Activated T-cell treated with anti-CD3 and anti-CD28 coated beads, Interleukin-2, amount 50 U/mL, for 72 hours (primary cell): ENCODE measurements at regions not wholly inside any gene's neighbourhood (a gene's known extent, or its start where the extent isn't known, plus 50 kb on each side); places are given as distances from the start of the nearest gene placed in this dataset.
"Not testable (repeated sequence)": the region's sequence is repeated elsewhere in the genome, so short reads cannot be mapped to it uniquely, and the experiment has no call there.

Source experiments
- ATAC-seq, 2 donors: fragments of 150-1000 bp; cut with Tn5 transposase; replicated peaks in 1 of 2; 2 replicates each; pipeline ENCODE4 v1.10.0; 2021; ENCODE audit warnings: moderate library complexity in 2 of 2, mild to moderate bottlenecking in 1 of 2
- DNase-seq, 2 donors: peaks; one replicate each; pipeline ENCODE4 v3.0.0; 2021 to 2022; ENCODE audit warnings: mixed read lengths in 1 of 2
- H3K27ac Mint-ChIP-seq: one replicate; pipeline ENCODE4 v1.8.0; 2022; ENCODE audit warnings: mild to moderate bottlenecking, moderate library complexity, mixed read lengths
- H3K27me3 Mint-ChIP-seq: one replicate; pipeline ENCODE4 v1.8.0; 2022; ENCODE audit warnings: low read depth, mixed read lengths
- H3K36me3 Mint-ChIP-seq, 2 donors: one replicate each; pipeline ENCODE4 v1.8.0; 2022; ENCODE audit warnings: mixed read lengths in 2 of 2, mild to moderate bottlenecking in 1 of 2; ENCODE audit not compliant: insufficient read depth in 2 of 2
- H3K4me1 Mint-ChIP-seq: one replicate; pipeline ENCODE4 v1.8.0; 2022; ENCODE audit warnings: low read depth, mixed read lengths
- H3K4me3 Mint-ChIP-seq, 2 donors: one replicate each; pipeline ENCODE4 v1.8.0; 2022; ENCODE audit warnings: mild to moderate bottlenecking in 2 of 2, mixed read lengths in 2 of 2, moderate library complexity in 2 of 2
- H3K9me3 Mint-ChIP-seq, 2 donors: one replicate each; pipeline ENCODE4 v1.8.0; 2022; ENCODE audit warnings: mixed read lengths in 2 of 2

DNA sequence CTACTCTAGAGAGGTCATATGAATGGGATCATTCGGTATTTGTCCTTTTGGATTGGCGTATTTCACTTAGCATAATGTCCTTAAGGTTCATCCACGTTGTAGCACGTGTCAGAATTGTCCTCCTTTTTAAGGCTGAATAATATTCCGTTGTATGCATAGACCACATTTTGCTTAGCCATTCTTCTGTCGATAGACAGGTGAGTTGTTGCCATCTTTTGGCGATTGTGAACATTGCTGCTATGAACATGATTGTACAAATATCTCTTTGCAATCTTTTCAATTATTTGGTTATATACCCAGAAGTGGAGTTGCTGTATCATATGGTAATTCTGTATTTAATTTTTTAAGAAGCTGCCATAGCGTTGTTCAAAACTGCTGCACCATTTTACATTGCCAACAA lies 52.4 kb upstream of the GOLGA8J start:
- ATAC-seq: no peak
- no peak overlapping the region for H3K4me3 Mint-ChIP-seq
- H3K9me3 Mint-ChIP-seq: no peaks in the 10 kb centered on the region
- H3K36me3 Mint-ChIP-seq: no peaks in the 10 kb centered on the region
- no peaks in the 10 kb centered on the region for H3K4me1 Mint-ChIP-seq
- DNase-seq: no peak
- H3K27ac Mint-ChIP-seq: no peak overlapping the region
- peaks cover 3% of the 10 kb centered on the region for H3K27me3 Mint-ChIP-seq

DNA sequence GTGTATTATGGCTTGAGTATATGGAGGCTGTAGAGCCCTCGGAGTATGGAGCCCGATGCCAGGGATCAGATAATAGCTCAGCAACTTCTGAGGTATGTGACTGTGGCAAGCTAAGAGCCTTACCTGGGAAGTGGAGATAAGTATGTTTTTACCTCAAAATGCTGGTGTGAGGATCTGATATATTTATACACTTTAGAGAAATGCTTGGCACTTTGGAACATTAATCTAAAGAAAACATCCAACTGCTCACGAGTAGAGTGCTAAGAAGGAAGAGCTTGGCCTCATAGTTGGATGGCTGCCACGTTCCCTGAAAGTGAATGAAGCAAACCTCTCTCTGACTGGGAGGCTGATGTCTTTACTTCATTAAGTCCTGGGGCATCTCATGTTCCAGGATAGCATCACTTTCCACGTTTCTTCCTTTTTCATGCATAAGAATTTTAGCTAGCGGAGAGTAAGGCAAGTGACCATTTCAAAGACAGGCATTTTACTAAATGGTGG lies 58.9 kb upstream of the GOLGA8J start:
- Mint-ChIP-seq H3K4me3 (no peak overlapping the region), H3K4me1 (no peaks in the 10 kb centered on the region), H3K36me3 (no peaks in the 10 kb centered on the region), H3K27me3 (peaks cover 12% of the 10 kb centered on the region), H3K9me3 (no peaks in the 10 kb centered on the region), H3K27ac (no peak overlapping the region)
- DNase-seq (no peak), ATAC-seq (no peak)

DNA sequence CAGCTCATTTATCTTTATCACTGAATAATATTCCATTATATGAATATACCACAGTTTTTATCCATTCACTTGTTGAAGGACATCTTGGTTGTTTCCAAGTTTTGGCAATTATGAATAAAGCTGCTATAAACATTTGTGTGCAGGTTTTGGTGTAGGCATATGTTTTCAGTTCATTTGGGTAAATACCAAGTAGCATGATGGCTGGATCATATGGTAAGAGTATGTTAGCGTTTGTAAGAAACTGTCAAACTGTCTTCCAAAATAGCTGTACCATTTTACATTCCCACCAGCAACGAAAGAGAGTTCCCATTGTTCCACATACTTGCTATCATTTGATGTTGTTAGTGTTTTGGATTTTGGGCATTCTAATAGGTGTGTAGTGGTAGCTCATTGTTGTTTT lies 72.0 kb upstream of the GOLGA8J start:
- Mint-ChIP-seq H3K4me3 (no peak overlapping the region), H3K4me1 (no peaks in the 10 kb centered on the region), H3K9me3 (peaks cover 0 to 3% of the 10 kb centered on the region in 2 donors), H3K27me3 (no peaks in the 10 kb centered on the region), H3K36me3 (no peaks in the 10 kb centered on the region), H3K27ac (no peak overlapping the region)
- DNase-seq (no peak), ATAC-seq (no peak)

DNA sequence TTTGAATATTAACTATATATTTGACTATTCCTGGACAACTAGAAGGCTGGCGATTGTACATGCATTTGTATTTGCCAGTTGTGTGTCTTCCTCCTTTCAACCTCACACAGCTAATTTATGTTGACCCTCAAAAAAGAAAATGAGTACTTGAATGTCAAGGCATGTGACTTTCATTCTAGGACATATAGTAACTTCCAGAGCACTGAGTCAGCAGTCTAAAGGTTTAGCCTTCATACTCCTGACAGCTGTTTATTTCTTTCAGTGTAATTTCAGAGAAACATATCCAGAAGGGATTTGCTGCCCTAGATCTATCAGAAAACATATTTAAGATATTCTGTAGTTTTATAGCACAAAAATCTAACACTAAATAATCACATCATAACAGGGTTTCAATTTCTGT lies 74.6 kb upstream of the GOLGA8J start:
- Mint-ChIP-seq H3K9me3 (peaks cover 0 to 3% of the 10 kb centered on the region in 2 donors), H3K27ac (no peak overlapping the region), H3K36me3 (no peaks in the 10 kb centered on the region), H3K4me3 (no peak overlapping the region), H3K27me3 (no peaks in the 10 kb centered on the region), H3K4me1 (no peaks in the 10 kb centered on the region)
- DNase-seq (no peak), ATAC-seq (no peak)

DNA sequence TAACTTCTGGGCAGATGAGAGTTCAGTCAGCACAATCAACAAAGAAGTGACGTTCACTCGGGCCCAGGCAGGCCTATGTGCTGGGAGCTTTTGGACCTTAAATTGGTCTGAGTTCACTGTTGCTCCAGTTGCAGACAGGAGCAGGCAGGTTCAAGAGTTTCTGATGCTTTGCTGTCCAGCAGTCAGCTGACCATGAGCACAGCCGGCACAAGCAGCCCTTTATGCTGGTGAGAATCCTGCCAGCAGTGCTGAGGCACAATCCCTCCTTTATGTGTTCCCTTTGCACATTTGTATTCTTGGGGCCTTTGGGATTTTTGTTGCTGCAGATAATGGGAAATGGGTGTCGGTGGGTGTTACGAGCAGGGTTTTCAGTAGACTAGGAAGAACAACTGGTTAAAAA lies 81.2 kb upstream of the GOLGA8J start:
- no peak overlapping the region for H3K27ac Mint-ChIP-seq
- no peaks in the 10 kb centered on the region for H3K36me3 Mint-ChIP-seq

DNA sequence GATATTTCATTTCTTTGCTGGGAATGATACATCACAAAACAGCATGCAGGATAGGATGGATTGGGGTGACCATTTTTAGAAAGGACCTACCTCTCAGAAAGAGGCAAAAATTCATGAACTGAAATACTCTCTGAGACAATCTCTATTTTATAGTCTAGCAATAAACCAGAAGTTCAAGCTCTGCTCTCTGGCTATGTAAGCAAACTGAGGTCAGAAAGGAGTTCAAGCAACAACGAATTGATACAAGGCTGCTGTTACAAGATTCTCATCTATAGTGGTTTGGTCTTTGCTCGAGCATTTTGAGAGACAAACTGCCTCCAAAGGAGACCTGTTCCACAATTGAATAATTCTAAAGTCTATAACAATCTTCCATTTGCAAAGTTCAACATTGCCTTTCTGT lies 84.7 kb upstream of the GOLGA8J start:
- H3K4me3 Mint-ChIP-seq: no peak overlapping the region
- no peaks in the 10 kb centered on the region for H3K4me1 Mint-ChIP-seq
- no peak overlapping the region for H3K27ac Mint-ChIP-seq
- no peaks in the 10 kb centered on the region for H3K36me3 Mint-ChIP-seq
- no peak for DNase-seq
- H3K27me3 Mint-ChIP-seq: no peaks in the 10 kb centered on the region
- no peak for ATAC-seq
- no peaks in the 10 kb centered on the region for H3K9me3 Mint-ChIP-seq

More for the DNA sequence above, 81.2 kb upstream of the GOLGA8J start:
- no peaks in the 10 kb centered on the region for H3K9me3 Mint-ChIP-seq
- no peaks in the 10 kb centered on the region for H3K4me1 Mint-ChIP-seq
- no peaks in the 10 kb centered on the region for H3K27me3 Mint-ChIP-seq
- ATAC-seq: no peak
- no peak for DNase-seq
- no peak overlapping the region for H3K4me3 Mint-ChIP-seq

DNA sequence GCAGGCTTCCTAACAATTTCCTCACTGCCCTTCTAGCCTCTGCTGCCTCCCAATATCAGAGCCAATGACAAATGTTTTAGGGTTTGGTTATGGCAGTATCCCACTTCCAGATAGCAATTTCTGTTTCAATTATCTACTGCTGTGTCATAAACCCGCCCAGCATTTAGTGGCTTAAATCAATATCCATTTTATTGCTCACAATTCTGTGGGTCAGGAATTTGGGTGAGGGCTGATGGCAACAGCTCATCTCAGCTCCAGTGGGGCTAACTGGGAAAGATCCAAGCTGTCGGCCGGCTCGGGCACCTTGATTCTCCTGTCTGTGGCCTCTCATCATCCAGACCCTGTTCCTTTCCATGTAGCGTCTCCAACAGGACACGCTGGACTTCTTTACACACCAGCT lies 85.3 kb upstream of the GOLGA8J start:
- no peak overlapping the region for H3K4me3 Mint-ChIP-seq
- H3K36me3 Mint-ChIP-seq: no peaks in the 10 kb centered on the region
- H3K9me3 Mint-ChIP-seq: no peaks in the 10 kb centered on the region
- DNase-seq (no peak), ATAC-seq (no peak)
- H3K27me3 Mint-ChIP-seq: no peaks in the 10 kb centered on the region
- H3K4me1 Mint-ChIP-seq: no peaks in the 10 kb centered on the region
- H3K27ac Mint-ChIP-seq: no peak overlapping the region

DNA sequence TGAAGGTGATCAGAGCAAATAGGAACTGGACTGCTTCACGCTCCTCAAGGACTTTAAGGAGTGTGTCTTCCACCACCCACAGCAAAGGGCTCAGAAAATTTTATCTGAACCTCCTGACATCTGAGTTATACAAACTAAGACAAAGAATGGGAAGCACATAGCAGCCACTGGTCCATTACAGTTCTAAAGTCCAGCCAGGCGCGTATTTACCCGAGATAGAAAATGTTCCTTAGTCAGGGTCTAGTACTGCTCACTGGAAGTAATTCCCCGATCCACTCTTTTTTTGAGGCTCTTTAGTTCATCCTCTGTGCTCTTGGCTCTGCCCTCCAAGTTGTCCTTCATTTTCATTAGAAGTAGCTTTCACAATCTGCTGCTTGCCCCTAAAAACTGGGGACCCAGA lies 88.5 kb upstream of the GOLGA8J start:
- H3K27me3 Mint-ChIP-seq: peaks cover 2% of the 10 kb centered on the region
- DNase-seq: no peak
- no peak overlapping the region for H3K27ac Mint-ChIP-seq
- no peaks in the 10 kb centered on the region for H3K36me3 Mint-ChIP-seq
- no peaks in the 10 kb centered on the region for H3K4me1 Mint-ChIP-seq
- ATAC-seq: no peak
- H3K9me3 Mint-ChIP-seq: no peaks in the 10 kb centered on the region
- no peak overlapping the region for H3K4me3 Mint-ChIP-seq

DNA sequence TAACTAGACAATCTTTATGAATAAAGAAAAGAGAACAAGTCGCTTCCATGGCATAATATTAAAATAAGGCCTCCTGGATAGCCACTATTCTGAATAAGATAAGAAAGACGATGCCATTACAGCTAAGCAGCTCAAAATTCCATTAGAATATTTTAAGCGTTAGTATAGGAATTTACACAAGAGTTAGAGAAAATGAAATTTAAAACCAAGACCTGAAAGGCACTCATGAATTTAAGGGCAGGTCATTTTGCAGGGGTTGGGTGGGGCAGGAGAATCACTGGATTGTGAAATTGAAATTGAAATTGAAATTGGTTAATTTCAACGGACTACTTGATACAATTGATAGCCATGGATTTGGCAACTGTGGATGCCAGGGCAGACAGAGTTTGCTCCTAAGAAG lies 91.8 kb upstream of the GOLGA8J start:
- no peak for DNase-seq
- Mint-ChIP-seq H3K36me3 (no peaks in the 10 kb centered on the region), H3K9me3 (no peaks in the 10 kb centered on the region), H3K27ac (no peak overlapping the region), H3K4me1 (no peaks in the 10 kb centered on the region), H3K4me3 (no peak overlapping the region), H3K27me3 (peaks cover 9% of the 10 kb centered on the region)
- ATAC-seq: no peak

DNA sequence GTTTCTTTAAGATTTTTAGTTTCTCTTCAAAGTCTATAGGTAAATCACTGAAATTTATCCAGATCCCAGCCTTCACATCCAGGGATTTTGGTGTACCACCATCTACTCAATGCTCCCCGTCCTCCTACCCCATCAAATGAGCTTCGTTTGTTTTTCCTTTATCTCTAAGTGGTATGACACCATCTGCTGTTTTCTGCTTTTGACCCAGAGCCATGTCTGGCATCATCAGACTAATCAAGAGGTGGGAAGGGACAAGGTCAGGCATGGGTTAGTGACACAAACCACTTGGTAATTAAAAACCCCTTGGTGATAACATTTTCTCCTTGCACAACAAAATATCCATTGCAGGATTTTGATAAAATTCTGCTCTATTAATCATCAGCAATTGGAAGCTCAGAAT lies 92.7 kb upstream of the GOLGA8J start:
- H3K4me1 Mint-ChIP-seq: no peaks in the 10 kb centered on the region
- H3K27me3 Mint-ChIP-seq: peaks cover 9% of the 10 kb centered on the region
- ATAC-seq: no peak
- no peak overlapping the region for H3K27ac Mint-ChIP-seq
- H3K9me3 Mint-ChIP-seq: no peaks in the 10 kb centered on the region
- H3K36me3 Mint-ChIP-seq: no peaks in the 10 kb centered on the region
- DNase-seq: no peak
- H3K4me3 Mint-ChIP-seq: no peak overlapping the region

DNA sequence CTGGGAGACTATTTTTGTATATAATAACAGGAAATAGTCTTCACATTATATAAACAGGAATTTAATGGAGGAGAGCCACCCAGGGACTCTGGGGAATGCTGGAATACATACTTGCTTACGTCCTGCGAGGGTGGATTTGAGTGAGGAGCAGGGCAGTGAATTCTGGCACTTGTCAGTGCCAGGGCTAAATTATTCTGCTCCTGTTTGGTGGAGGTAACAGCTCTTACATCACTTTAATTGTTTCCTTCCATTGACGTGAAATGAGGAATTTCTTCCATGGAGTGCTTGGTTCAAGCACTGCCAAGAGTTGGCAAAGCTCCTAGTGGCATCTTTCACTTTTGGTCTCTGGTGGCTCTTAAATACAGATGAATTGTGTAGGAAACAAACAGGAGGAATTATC lies 94.1 kb upstream of the GOLGA8J start:
- Mint-ChIP-seq H3K4me1 (no peaks in the 10 kb centered on the region), H3K4me3 (no peak overlapping the region), H3K27ac (no peak overlapping the region)

DNA sequence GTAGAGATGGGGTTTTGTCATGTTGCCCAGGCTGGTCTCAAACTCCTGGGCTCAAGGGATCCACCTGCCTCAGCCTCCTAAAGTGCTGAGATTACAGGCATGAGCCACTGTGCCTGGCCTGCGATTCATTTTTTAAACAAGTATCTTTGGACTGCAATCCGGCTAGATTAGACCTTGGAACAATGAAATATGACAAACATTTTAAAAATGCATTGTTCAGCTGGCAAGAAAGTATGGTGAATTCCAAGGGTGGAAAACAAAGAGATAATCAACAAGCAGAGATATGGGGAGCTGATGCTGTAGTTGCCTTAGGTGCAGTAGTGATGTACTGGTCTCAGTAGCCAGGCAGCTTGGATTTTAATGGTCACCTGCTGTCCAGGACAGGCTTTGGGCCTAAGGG lies 95.8 kb upstream of the GOLGA8J start:
- Mint-ChIP-seq H3K9me3 (no peaks in the 10 kb centered on the region), H3K27ac (no peak overlapping the region), H3K27me3 (peaks cover 9% of the 10 kb centered on the region), H3K4me1 (no peaks in the 10 kb centered on the region), H3K36me3 (no peaks in the 10 kb centered on the region), H3K4me3 (no peak overlapping the region)
- no peak for DNase-seq
- ATAC-seq: no peak

More for the DNA sequence above, 94.1 kb upstream of the GOLGA8J start:
- H3K9me3 Mint-ChIP-seq: no peaks in the 10 kb centered on the region
- DNase-seq: no peak
- H3K36me3 Mint-ChIP-seq: no peaks in the 10 kb centered on the region
- ATAC-seq: no peak
- peaks cover 9% of the 10 kb centered on the region for H3K27me3 Mint-ChIP-seq

DNA sequence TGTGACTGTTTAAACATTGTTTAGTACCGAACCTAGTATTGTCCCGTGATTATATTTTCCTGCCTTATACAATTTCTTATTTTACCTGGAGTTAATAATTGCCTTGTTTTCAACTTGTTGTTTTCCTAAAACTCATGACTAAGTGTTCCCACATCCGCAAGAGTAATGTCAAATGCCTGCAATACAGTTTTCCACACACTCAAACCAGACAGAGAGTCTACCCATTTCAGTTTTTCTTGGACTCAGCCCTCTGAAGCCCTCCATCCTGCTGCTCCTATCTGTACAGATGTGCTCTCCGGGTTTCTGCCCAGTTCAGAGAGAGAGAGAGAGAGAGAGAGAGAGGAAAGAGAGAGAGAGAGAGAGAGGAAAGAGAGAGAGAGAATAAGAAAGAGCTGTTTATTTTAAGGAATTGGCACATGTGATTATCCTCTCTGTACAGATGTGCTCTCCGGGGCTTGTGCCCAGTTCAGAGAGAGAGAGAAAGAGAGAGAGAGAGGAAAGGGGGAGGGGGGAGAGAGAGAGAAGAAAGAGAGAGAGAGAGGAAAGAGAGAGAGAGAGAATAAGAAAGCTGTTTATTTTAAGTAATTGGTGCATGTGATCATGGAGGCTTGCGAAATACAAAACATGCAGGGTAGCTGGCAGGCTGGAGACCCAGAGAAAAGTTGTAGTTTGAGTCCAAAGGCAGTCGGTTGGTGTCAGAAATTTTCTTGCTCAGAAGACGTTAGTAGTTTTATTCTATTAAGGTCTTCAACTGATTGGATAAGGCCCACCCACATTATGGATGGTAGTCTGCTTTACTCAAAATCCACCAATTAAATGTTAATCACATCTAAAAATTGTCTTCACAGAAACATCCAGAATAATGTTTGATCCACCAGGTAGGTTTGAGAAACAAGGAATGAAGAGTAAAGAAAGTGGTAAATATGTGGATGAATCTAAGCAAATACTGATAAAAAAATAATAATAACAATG lies 104.1 kb upstream of the GOLGA8J start:
- ATAC-seq (no peak), DNase-seq (no peak)
- H3K4me1 Mint-ChIP-seq: no peaks in the 10 kb centered on the region
- H3K4me3 Mint-ChIP-seq: no peak overlapping the region
- no peak overlapping the region for H3K27ac Mint-ChIP-seq
- H3K27me3 Mint-ChIP-seq: peaks cover 15% of the 10 kb centered on the region
- no peaks in the 10 kb centered on the region for H3K9me3 Mint-ChIP-seq
- no peaks in the 10 kb centered on the region for H3K36me3 Mint-ChIP-seq

DNA sequence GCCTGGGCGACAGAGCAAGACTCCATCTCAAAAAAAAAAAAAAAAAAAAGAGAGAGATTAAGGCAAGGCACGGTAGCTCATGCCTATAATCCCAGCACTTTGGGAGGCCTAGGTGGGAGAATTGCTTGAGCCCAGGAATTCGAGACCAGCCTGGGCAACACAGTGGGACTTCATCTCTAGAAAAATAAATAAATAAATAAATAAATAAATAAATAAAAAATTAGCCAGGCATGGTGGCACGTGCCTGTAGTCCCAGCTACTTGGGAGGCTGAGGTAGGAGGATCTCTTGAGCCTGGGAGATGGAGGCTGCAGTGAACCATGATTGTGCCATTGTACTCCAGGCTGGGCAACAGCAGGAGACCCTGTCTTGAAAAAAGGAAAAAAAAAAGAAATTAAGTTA lies 108.7 kb upstream of the GOLGA8J start:
- not testable (repeated sequence) for DNase-seq, H3K4me1 Mint-ChIP-seq, ATAC-seq, H3K27ac Mint-ChIP-seq, H3K4me3 Mint-ChIP-seq, H3K36me3 Mint-ChIP-seq, H3K9me3 Mint-ChIP-seq
- H3K27me3 Mint-ChIP-seq: peaks cover 57% of the 10 kb centered on the region
